Cardiac fibroblast (primary cell): ENCODE measurements at regions not wholly inside any gene's neighbourhood (a gene's known extent, or its start where the extent isn't known, plus 50 kb on each side); places are given as distances from the start of the nearest gene placed in this dataset.
A peak's percentile ranks its signal among the peaks of the same experiment; 100 is the strongest.

ENCODE experiments used
- DNase-seq, 2 donors: peaks; one replicate each; pipeline versions ENCODE4 v3.0.0 to v3.0.0-alpha.2; 2010; ENCODE audit warnings: low read depth in 2 of 2
- H3K4me3 ChIP-seq, 2 donors: replicated peaks in 1 of 2; 1 replicate in 1 of 2; 2 replicates in 1 of 2; pipeline ENCODE4 v1.5.1; 2011; ENCODE audit warnings: low read depth in 2 of 2, low read length in 2 of 2, mild to moderate bottlenecking in 2 of 2, moderate library complexity in 1 of 2
- TF ChIP-seq, protein P1 (sequence below): IDR thresholded peaks from one replicate; pipeline ENCODE4 v1.5.1; 2011; ENCODE audit warnings: low read depth, mild to moderate bottlenecking, low read length, inconsistent platforms

GRCh38 chr3:24830230-24831152, 335.8 kb upstream of the THRB start:
- H3K4me3 ChIP-seq: no peak overlapping the region
- no peak for DNase-seq
- TF ChIP-seq, protein P1, sequence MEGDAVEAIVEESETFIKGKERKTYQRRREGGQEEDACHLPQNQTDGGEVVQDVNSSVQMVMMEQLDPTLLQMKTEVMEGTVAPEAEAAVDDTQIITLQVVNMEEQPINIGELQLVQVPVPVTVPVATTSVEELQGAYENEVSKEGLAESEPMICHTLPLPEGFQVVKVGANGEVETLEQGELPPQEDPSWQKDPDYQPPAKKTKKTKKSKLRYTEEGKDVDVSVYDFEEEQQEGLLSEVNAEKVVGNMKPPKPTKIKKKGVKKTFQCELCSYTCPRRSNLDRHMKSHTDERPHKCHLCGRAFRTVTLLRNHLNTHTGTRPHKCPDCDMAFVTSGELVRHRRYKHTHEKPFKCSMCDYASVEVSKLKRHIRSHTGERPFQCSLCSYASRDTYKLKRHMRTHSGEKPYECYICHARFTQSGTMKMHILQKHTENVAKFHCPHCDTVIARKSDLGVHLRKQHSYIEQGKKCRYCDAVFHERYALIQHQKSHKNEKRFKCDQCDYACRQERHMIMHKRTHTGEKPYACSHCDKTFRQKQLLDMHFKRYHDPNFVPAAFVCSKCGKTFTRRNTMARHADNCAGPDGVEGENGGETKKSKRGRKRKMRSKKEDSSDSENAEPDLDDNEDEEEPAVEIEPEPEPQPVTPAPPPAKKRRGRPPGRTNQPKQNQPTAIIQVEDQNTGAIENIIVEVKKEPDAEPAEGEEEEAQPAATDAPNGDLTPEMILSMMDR: no peak

- DNase-seq: no peak
- no peak overlapping the region for H3K4me3 ChIP-seq
- TF ChIP-seq, protein P1: no peak
Measured at GRCh38 chr3:24831221-24831620, 336.6 kb upstream of the THRB start.

- TF ChIP-seq, protein P1: no peak
- no peak overlapping the region for H3K4me3 ChIP-seq
- DNase-seq: peak in 1 of 2 donors; percentile 7
Measured at GRCh38 chr3:24832891-24833290, 338.2 kb upstream of the THRB start.

- TF ChIP-seq, protein P1: no peak
- no peak for DNase-seq
- no peak overlapping the region for H3K4me3 ChIP-seq
Measured at GRCh38 chr3:24834442-24834841, 339.8 kb upstream of the THRB start.

DNA sequence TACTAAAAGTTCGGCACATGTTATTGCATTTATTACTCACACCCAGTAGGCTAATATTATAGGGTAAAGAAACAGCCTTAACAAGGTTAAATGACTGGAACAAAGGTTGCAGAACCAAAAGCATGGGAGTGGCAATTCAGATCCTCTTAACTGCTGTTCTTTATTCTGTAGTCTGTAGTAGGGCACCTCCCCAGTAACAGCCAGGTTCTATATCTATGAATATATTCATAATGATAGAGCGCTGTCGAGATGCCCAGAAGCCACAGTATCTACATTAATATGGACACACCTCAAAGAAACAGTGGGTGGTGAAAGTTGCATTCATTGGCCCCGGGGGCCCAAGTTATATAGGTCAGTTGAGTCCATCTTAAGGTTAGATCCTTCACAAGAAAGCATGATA, 340.9 kb upstream of the THRB start:
- TF ChIP-seq, protein P1: no peak
- no peak overlapping the region for H3K4me3 ChIP-seq
- DNase-seq: no peak

DNA sequence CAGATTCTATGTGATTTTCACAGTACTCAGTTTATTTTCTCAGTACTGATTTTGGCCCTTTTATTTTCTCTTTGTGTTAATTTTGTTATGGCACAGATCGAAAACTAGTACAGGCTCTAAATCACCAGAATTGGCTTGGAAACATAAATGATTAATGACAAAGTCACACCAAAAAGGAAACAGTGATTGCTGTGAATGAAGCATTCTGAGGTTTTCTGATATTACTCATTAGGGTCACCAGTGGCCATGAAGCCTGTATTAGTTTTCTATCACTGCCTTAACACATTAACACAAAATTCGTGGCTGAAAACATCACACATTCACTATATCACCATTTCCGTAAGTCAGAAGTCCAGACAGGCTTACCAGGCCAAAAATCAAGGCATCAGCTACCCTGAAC, 343.0 kb upstream of the THRB start:
- TF ChIP-seq, protein P1: no peak
- H3K4me3 ChIP-seq: no peak overlapping the region
- DNase-seq: no peak
